Ovary (tissue), 7 donors: ENCODE measurements at regions not wholly inside any gene's neighbourhood (a gene's known extent, or its start where the extent isn't known, plus 50 kb on each side); places are given as distances from the start of the nearest gene placed in this dataset.

Source experiments
- DNase-seq, 5 donors: peaks; one replicate each; pipeline ENCODE4 v3.0.0-alpha.2; 2019 to 2020
- H3K27ac ChIP-seq, 2 donors: fragments of 200-600 bp; one replicate each; pipeline versions ENCODE4 v1.5.1 to v1.8.0; 2019 to 2022
- H3K27me3 ChIP-seq: fragments of 200-600 bp; one replicate; pipeline ENCODE4 v1.8.0; 2022
- H3K36me3 ChIP-seq: fragments of 200-600 bp; sonication (generic); one replicate; pipeline ENCODE4 v1.5.1; 2019
- H3K4me1 ChIP-seq: one replicate; pipeline ENCODE4 v1.8.1; 2013; ENCODE audit warnings: mild to moderate bottlenecking, moderate library complexity; ENCODE audit not compliant: insufficient read depth
- H3K4me3 ChIP-seq: fragments of 200-600 bp; sonication (generic); one replicate; pipeline ENCODE4 v1.5.1; 2017
- H3K9me3 ChIP-seq, 2 donors: fragments of 200-600 bp in 1 of 2; sonication (generic) in 1 of 2; one replicate each; pipeline versions ENCODE4 v1.5.1 to v1.8.1; 2013 to 2019; ENCODE audit warnings: mild to moderate bottlenecking in 1 of 2, moderate library complexity in 1 of 2
- CTCF ChIP-seq, 3 donors: fragments of 450-650 bp in 2 of 3; fragments of 200-600 bp in 1 of 3; IDR thresholded peaks; one replicate each; pipeline versions ENCODE4 v1.5.1 to v1.8.0; 2016 to 2022; ENCODE audit warnings: antibody characterized with exemption in 3 of 3, mild to moderate bottlenecking in 1 of 3
- EP300 ChIP-seq: sonication (generic); formaldehyde crosslinking; IDR thresholded peaks from one replicate; pipeline ENCODE4 v1.6.1; 2017; ENCODE audit warnings: antibody characterized with exemption
- POLR2A ChIP-seq: fragments of 450-650 bp; IDR thresholded peaks from one replicate; pipeline ENCODE4 v1.6.1; 2017; ENCODE audit warnings: antibody characterized with exemption, mild to moderate bottlenecking, moderate library complexity
- WGBS, 3 donors: extraction: QIAGEN DNeasy Blood & Tissue Kit in 1 of 3; methylation state at CpG; one replicate each; pipeline versions ENCODE4 v1.1.5 to v1.1.7; 2013 to 2017; 5-methylcytosine and 5-hydroxymethylcytosine counted together
- intact Hi-C, 4 donors: fragments of 100-400 bp; cut with DNase I; formaldehyde crosslinking; loops; one replicate each; pipeline versions ENCODE4 v1.11.0 to v1.15.1; 2022 to 2023
- donor health status: DM: no; HTN: no; CAD: no; lungs with moderate emphysema.
- donor health status: DM: no; HTN: no; CAD: no.
- donor health status: Bipolar disorder and iron deficiency.
- donor health status: DM: no; HTN: no; CAD: no.
- donor health status: DM: yes; HTN: yes; CAD: no.

GRCh38 chr12:127119600-127120140 is 1147.3 kb upstream of the TMEM132C start:
- Histone ChIP-seq H3K4me3 (no peak overlapping the region), H3K36me3 (no peaks in the 10 kb centered on the region), H3K9me3 (no peaks in the 10 kb centered on the region), H3K4me1 (no peaks in the 10 kb centered on the region), H3K27me3 (no peaks in the 10 kb centered on the region), H3K27ac (no peak overlapping the region)
- 89 to 95% (median 89%) methylated on average over 2 of the region's 2 CpGs for WGBS, 3 donors
- DNase-seq: no peak
- TF ChIP-seq EP300: no peak
- no peak for TF ChIP-seq CTCF (IDR thresholded peaks at IDR 0.05)
- TF ChIP-seq POLR2A: no peak
- intact Hi-C loops: no loop called here

GRCh38 chr12:127120851-127121250 is 1146.1 kb upstream of the TMEM132C start:
- no peaks in the 10 kb centered on the region for H3K27me3 ChIP-seq
- no peaks in the 10 kb centered on the region for H3K4me1 ChIP-seq
- H3K36me3 ChIP-seq: no peaks in the 10 kb centered on the region
- intact Hi-C loops: no loop called here
- no peak overlapping the region for H3K4me3 ChIP-seq
- DNase-seq: no peak
- WGBS, 3 donors: 82 to 88% (median 86%) methylated on average over 3 of the region's 3 CpGs
- H3K9me3 ChIP-seq: no peaks in the 10 kb centered on the region
- TF ChIP-seq EP300 (no peak), CTCF (IDR thresholded peaks at IDR 0.05) (no peak), POLR2A (no peak)
- no peak overlapping the region for H3K27ac ChIP-seq

GRCh38 chr12:127121494-127122084 is 1145.4 kb upstream of the TMEM132C start:
- intact Hi-C loops: no loop called here
- WGBS, 3 donors: 72 to 78% (median 76%) methylated on average over 4 of the region's 4 CpGs
- no peak for TF ChIP-seq CTCF (IDR thresholded peaks at IDR 0.05)
- TF ChIP-seq POLR2A: no peak
- TF ChIP-seq EP300: no peak

GRCh38 chr12:127125607-127126259 is 1141.2 kb upstream of the TMEM132C start:
- H3K4me3 ChIP-seq: no peak overlapping the region
- TF ChIP-seq POLR2A (no peak), EP300 (no peak), CTCF (IDR thresholded peaks at IDR 0.05) (no peak)
- no peaks in the 10 kb centered on the region for H3K9me3 ChIP-seq
- H3K4me1 ChIP-seq: no peaks in the 10 kb centered on the region
- WGBS, 3 donors: 56 to 71% (median 70%) methylated on average over 3 of the region's 3 CpGs
- intact Hi-C loops: no loop called here
- H3K36me3 ChIP-seq: no peaks in the 10 kb centered on the region
- no peak overlapping the region for H3K27ac ChIP-seq
- DNase-seq: no peak
- H3K27me3 ChIP-seq: no peaks in the 10 kb centered on the region

More at GRCh38 chr12:127121494-127122084, 1145.4 kb upstream of the TMEM132C start:
- Histone ChIP-seq H3K27me3 (no peaks in the 10 kb centered on the region), H3K4me1 (no peaks in the 10 kb centered on the region), H3K9me3 (no peaks in the 10 kb centered on the region), H3K4me3 (no peak overlapping the region), H3K27ac (no peak overlapping the region), H3K36me3 (no peaks in the 10 kb centered on the region)
- no peak for DNase-seq
